SK-N-MC (cell line): ENCODE measurements at regions not wholly inside any gene's neighbourhood (a gene's known extent, or its start where the extent isn't known, plus 50 kb on each side); places are given as distances from the start of the nearest gene placed in this dataset.

Experiments used
- DNase-seq: peaks from one replicate; pipeline ENCODE4 v3.0.0-alpha.2; 2011; ENCODE audit warnings: low read depth, low spot score
- H3K27ac ChIP-seq: fragments of 200-600 bp; sonication (generic); 2 replicates; pipeline ENCODE4 v1.5.1; 2016; ENCODE audit warnings: mixed run types
- H3K36me3 ChIP-seq: fragments of 200-600 bp; sonication (generic); 2 replicates; pipeline ENCODE4 v1.6.1; 2017; ENCODE audit warnings: antibody characterized with exemption, low read length, mixed read lengths; ENCODE audit not compliant: insufficient read depth
- H3K4me3 ChIP-seq: fragments of 200-600 bp; sonication (generic); 2 replicates; pipeline ENCODE4 v1.5.1; 2016
- H3K9ac ChIP-seq: fragments of 200-600 bp; sonication (generic); 2 replicates; pipeline ENCODE4 v1.8.0; 2017; ENCODE audit warnings: mixed run types, mixed read lengths; ENCODE audit not compliant: insufficient read length
- H3K9me3 ChIP-seq: fragments of 200-600 bp; sonication (generic); 2 replicates; pipeline ENCODE4 v1.6.1; 2017; ENCODE audit warnings: low read depth, mild to moderate bottlenecking, antibody characterized with exemption, low read length, moderate library complexity, mixed read lengths
- EZH2 ChIP-seq: fragments of 200-600 bp; sonication (generic); IDR thresholded peaks from one replicate; pipeline ENCODE4 v1.6.1; 2017; ENCODE audit warnings: antibody characterized with exemption
- FOXP2 ChIP-seq: optimal IDR thresholded peaks from 2 replicates; pipeline ENCODE3; 2011; ENCODE audit warnings: mild to moderate bottlenecking, moderate library complexity; ENCODE audit not compliant: insufficient read depth; ENCODE audit errors: extremely low read length, control extremely low read depth
- POLR2AphosphoS5 ChIP-seq: IDR thresholded peaks from 2 replicates; pipeline ENCODE4 v1.6.1; 2012; ENCODE audit warnings: mild to moderate bottlenecking, low read depth, low read length, borderline replicate concordance

DNA sequence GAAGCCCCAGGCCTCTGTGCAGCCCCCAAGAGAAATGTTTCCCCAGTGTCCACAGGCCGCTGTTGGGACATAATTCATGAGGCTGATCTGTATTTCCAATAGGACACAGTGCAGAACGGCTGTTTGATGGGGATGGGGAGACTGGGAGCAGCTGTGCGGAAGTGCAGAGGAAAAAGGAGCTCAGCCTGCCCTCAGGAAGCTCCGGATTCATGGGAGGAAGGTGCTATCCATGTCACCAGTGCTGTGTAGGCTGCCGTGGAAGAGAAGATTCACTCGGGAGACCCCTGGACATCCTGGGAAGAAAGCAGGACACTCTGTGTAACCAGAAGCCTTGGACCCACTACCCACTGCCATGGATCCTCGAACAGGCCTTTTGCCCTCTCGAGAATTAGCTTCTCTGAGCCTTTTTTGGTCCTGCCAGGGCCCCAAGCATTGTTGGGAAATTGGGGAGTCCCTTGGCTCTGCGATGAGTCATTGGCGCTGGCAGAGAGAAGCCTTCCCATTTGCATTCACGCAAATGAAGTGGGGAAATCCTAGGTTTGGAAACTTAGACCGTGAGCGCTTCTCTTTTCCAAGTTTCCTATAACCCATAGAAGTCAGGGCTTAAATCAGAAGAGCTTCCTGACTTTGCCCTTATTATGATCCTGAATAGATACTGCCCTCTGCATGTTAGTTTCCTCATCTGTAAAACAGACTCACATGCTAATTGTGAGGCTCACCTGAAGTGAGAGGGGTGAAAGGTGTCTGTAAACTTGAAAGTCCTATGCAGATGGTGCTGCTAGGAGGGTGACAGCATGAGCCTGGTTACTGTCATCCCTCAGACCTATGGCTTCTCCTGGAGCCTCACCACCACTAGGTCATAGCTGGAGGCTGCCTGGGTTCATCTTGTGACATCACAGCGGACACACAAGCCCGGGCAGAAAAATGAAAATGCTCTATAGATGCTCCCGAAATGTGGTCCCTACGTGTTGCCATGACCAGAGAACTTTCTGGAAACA is 229.2 kb upstream of the B3GAT1 start:
- Histone ChIP-seq H3K4me3 (no peak overlapping the region), H3K27ac (no peak overlapping the region), H3K36me3 (no peaks in the 10 kb centered on the region), H3K9me3 (no peaks in the 10 kb centered on the region), H3K9ac (no peak overlapping the region)
- DNase-seq = no peak
- TF ChIP-seq EZH2 (no peak), FOXP2 (no peak)

- H3K27ac ChIP-seq = no peak overlapping the region
- no peaks in the 10 kb centered on the region for H3K9me3 ChIP-seq
- no peak for TF ChIP-seq FOXP2
- no peak for TF ChIP-seq EZH2
- TF ChIP-seq POLR2AphosphoS5 = no peak
- H3K4me3 ChIP-seq = no peak overlapping the region
- no peaks in the 10 kb centered on the region for H3K36me3 ChIP-seq
- H3K9ac ChIP-seq = no peak overlapping the region
- no peak for DNase-seq
These were observed 228.5 kb upstream of the B3GAT1 start for GRCh38 chr11:134640536-134640935.

DNA sequence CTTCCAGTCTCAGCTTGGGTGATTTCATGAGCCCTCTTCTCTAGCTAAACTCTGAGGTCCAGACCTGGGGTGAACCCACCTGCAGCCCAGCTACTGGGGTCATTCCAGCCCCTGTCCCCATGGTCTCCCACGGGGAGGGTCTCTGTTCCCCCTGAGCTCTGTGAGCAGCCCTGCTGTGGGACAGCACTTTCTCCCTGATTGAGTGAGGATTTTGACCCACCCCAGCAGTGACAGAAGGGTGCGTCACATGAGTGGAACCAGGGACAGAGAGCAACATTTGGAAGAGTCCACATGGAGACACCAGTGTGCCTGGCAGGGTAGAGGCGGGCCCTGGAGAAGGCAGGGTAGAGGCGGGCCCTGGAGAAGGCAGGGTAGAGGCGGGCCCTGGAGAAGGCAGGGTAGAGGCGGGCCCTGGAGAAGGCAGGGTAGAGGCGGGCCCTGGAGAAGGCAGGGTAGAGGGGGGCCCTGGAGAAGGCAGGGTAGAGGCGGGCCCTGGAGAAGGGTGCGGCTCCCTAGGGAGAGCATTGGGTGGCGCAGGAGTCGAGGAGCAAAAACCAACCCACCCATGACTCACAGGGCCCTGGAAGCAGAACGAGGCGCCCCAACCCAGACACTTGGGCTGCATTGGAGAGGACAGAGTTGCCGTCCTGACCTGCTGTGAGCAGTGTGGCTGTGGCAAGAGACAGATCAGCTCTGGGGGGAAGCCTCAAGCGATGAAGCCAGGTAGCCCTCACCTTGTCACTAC is 227.7 kb upstream of the B3GAT1 start:
- Histone ChIP-seq H3K9me3 (no peaks in the 10 kb centered on the region), H3K36me3 (no peaks in the 10 kb centered on the region), H3K27ac (no peak overlapping the region), H3K9ac (no peak overlapping the region), H3K4me3 (no peak overlapping the region)
- DNase-seq = no peak
- TF ChIP-seq POLR2AphosphoS5 (no peak), EZH2 (no peak), FOXP2 (no peak)

- Histone ChIP-seq H3K36me3 (no peaks in the 10 kb centered on the region), H3K4me3 (no peak overlapping the region), H3K9me3 (no peaks in the 10 kb centered on the region), H3K9ac (no peak overlapping the region), H3K27ac (no peak overlapping the region)
- TF ChIP-seq FOXP2 (no peak), EZH2 (no peak), POLR2AphosphoS5 (no peak)
- DNase-seq = no peak
These were observed 226.9 kb upstream of the B3GAT1 start for GRCh38 chr11:134638796-134639430.

GRCh38 chr11:134637091-134638015 is 225.3 kb upstream of the B3GAT1 start:
- Histone ChIP-seq H3K27ac (no peak overlapping the region), H3K9me3 (no peaks in the 10 kb centered on the region), H3K36me3 (no peaks in the 10 kb centered on the region), H3K4me3 (no peak overlapping the region), H3K9ac (no peak overlapping the region)
- TF ChIP-seq POLR2AphosphoS5 (no peak), EZH2 (no peak), FOXP2 (no peak)
- no peak for DNase-seq

- Histone ChIP-seq H3K9ac (no peak overlapping the region), H3K27ac (no peak overlapping the region), H3K4me3 (no peak overlapping the region), H3K9me3 (no peaks in the 10 kb centered on the region), H3K36me3 (no peaks in the 10 kb centered on the region)
- no peak for DNase-seq
- no peak for TF ChIP-seq POLR2AphosphoS5
- TF ChIP-seq FOXP2 = no peak
- TF ChIP-seq EZH2 = no peak
These were observed 224.0 kb upstream of the B3GAT1 start for GRCh38 chr11:134636071-134636470.

DNA sequence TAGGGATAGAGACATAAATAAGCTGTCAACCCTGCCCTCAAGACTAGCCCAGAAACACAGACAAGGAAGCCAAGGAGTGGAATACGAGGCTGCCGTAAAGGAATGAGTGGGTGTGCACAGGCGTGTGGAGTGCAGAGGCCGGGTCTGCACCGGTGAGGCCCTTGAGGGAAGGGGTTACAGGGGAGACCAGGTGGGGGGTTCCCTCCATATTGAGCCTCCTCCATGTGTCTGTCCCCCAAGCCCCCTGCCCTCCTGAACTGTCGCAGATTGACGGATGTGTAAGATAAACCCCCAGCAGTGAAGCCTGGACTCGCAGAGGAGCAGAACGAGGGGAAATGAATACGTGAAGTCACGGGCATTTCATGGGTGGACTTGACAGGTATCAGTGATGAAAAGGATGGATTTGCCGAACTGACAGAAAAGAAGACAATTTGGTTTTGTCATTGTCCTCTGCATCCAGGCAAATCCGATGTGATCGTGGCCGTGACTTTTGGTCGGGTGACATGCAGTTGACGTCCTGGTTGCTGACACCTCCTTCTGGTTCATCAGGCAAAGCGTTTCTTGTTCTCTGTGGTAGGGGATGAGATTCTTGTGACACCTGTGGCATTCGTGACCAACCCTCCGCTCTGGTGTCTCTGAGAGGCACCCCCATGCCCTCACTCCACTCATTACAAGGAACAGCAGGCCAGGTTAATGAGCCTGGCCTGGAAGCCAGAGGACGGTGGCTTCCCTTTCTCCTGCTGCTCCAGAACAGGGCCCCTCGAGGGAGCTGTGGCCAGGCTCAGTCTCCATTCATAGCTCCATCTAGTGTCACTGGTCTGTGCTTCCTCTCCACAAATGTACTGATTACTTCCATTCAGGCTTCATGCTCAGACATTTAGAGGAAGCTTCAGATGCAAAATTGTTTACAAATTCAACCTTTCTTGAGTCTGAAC is 223.1 kb upstream of the B3GAT1 start:
- no peak overlapping the region for H3K27ac ChIP-seq

More for the DNA sequence above, 223.1 kb upstream of the B3GAT1 start:
- Histone ChIP-seq H3K9me3 (no peaks in the 10 kb centered on the region), H3K4me3 (no peak overlapping the region), H3K36me3 (no peaks in the 10 kb centered on the region), H3K9ac (no peak overlapping the region)
- no peak for DNase-seq
- no peak for TF ChIP-seq EZH2
- TF ChIP-seq POLR2AphosphoS5 = no peak
- no peak for TF ChIP-seq FOXP2
